Activated CD4-positive, alpha-beta T cell treated with anti-CD3 and anti-CD28 coated beads, Interleukin-2, amount 10 ng/mL, durations not matched to agents 24 days and 14 days (primary cell): ENCODE measurements at regions not wholly inside any gene's neighbourhood (a gene's known extent, or its start where the extent isn't known, plus 50 kb on each side); places are given as distances from the start of the nearest gene placed in this dataset.
A peak's percentile ranks its signal among the peaks of the same experiment; 100 is the strongest.
"Not testable (repeated sequence)": the region's sequence is repeated elsewhere in the genome, so short reads cannot be mapped to it uniquely, and the experiment has no call there.

Experiments used
- DNase-seq: peaks from one replicate; pipeline ENCODE4 v3.0.0; 2022
- H3K27ac Mint-ChIP-seq: one replicate; pipeline ENCODE4 v1.8.0; 2022; ENCODE audit warnings: mild to moderate bottlenecking, mixed read lengths
- H3K27me3 Mint-ChIP-seq: one replicate; pipeline ENCODE4 v1.8.0; 2022; ENCODE audit warnings: mixed read lengths
- H3K36me3 Mint-ChIP-seq: one replicate; pipeline ENCODE4 v1.8.0; 2022; ENCODE audit warnings: low read depth, mild to moderate bottlenecking, mixed read lengths
- H3K4me1 Mint-ChIP-seq: one replicate; pipeline ENCODE4 v1.8.0; 2021; ENCODE audit warnings: mixed read lengths
- H3K4me3 Mint-ChIP-seq: one replicate; pipeline ENCODE4 v1.8.0; 2022; ENCODE audit warnings: mild to moderate bottlenecking, moderate library complexity, mixed read lengths
- H3K9me3 Mint-ChIP-seq: one replicate; pipeline ENCODE4 v1.8.0; 2021; ENCODE audit warnings: mixed read lengths
- intact Hi-C: fragments of 100-400 bp; cut with micrococcal nuclease; formaldehyde crosslinking; loops from one replicate; pipeline ENCODE4 v1.15.1; 2023

DNA sequence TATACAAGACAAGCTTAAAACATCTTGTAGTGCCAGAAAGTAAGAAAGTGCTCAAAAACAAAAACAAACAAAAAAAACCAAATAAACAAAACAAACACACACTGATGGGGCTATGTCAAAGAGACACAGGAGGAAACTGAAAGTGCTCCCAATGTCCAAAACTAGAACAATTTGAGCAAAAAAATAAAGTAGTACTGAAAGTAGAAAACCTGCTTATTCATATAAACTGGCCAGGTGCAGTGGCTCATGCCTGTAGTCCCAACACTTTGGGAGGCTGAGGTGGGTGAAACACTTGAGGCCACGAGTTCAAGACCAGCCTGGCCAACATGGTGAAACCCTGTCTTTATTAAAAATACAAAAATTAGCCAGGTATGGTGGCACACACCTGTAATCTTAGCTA is 129.9 kb downstream of the GLUL start:
- no peak for DNase-seq
- no peaks in the 10 kb centered on the region for H3K36me3 Mint-ChIP-seq
- H3K4me3 Mint-ChIP-seq: no peak overlapping the region
- H3K9me3 Mint-ChIP-seq: peaks cover 3% of the 10 kb centered on the region
- H3K4me1 Mint-ChIP-seq: peaks cover 14% of the 10 kb centered on the region
- no peak overlapping the region for H3K27ac Mint-ChIP-seq
- no peaks in the 10 kb centered on the region for H3K27me3 Mint-ChIP-seq
- intact Hi-C loops: no loop called here

DNA sequence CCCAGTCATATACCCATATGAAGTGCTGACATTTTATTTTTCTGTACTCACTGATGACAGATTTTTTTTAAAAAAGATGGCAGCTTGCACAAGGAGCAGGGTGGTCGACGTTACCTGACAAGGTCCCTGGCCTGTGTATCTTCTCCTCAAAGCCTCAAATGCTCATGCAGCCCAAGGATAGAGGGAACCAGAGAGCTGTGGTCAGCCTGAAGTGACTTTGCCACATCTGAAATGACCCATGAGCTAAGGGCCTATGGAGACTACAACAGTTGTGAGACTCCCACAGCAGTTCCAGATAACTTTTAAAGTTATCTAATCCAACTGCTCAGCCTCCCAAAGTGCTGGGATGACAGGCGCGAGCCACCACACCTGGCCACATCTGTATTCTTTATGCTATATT is 131.1 kb downstream of the GLUL start:
- intact Hi-C loops: no loop called here
- Mint-ChIP-seq H3K27me3 (no peaks in the 10 kb centered on the region), H3K9me3 (peaks cover 3% of the 10 kb centered on the region), H3K36me3 (no peaks in the 10 kb centered on the region), H3K4me3 (no peak overlapping the region), H3K27ac (no peak overlapping the region), H3K4me1 (peaks cover 14% of the 10 kb centered on the region)
- DNase-seq: no peak

DNA sequence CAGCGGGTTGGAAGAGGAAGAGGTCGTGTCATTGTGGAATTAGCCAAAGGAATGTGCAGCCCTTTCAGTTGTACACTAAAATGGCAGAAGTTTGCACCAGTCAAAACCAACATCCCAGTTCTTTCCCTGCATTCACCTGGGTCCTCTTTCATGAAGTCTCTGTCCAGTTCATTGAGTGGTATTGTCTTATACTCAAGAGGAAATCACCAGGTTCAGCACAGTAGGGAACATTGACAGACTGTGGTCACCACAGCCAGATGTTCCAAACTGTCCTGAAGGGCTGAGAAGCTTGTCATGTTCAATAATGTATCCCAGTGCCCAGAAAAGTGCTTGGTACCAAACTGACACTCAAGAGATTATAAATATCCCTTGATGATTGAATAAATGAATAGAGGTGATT is 131.6 kb downstream of the GLUL start:
- no peaks in the 10 kb centered on the region for H3K36me3 Mint-ChIP-seq
- intact Hi-C loops: loop anchor here (5.0 kb wide), 1 partner anchor 228 kb away; no protein-coding TSS in a partner anchor
- H3K4me1 Mint-ChIP-seq: peaks cover 14% of the 10 kb centered on the region
- H3K27ac Mint-ChIP-seq: peak overlapping the region; percentile 89
- H3K4me3 Mint-ChIP-seq: no peak overlapping the region
- H3K9me3 Mint-ChIP-seq: peaks cover 3% of the 10 kb centered on the region
- no peak for DNase-seq
- no peaks in the 10 kb centered on the region for H3K27me3 Mint-ChIP-seq

DNA sequence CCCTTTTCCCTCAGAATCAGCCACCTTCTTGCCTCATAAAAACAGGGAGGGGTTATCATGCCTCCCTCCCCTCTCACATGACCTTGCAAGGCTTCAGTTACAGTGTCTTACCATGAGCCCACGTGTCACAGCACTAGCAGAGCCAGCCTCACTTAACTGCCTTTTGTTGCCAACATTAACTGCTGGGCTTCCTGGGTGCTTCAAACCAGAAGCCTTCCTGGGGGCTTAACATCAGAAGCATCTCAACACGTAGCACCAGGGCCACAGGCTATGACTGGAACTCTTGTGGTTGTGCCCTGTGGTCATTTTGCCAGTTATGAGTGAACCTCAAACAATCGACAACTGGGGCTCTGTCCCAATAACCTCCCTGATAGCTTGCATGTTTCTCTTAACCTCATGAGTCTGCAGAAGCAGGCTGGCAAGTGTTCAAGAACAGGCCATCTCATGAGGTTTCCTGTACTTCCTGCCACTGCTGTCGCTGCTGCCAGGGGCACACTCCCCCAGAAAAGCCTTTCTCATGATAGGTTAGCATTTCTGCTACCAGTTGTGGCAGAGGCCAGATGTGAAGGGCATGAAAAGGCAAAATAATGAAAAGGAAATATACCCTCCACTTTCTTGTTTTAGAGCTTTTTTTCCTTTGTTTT is 132.2 kb downstream of the GLUL start:
- no peaks in the 10 kb centered on the region for H3K36me3 Mint-ChIP-seq
- H3K27ac Mint-ChIP-seq: peak overlapping the region; percentile 89
- H3K27me3 Mint-ChIP-seq: no peaks in the 10 kb centered on the region
- peaks cover 3% of the 10 kb centered on the region for H3K9me3 Mint-ChIP-seq
- peak overlapping the region; percentile 7 for H3K4me3 Mint-ChIP-seq
- DNase-seq: peak; percentile 82
- peaks cover 14% of the 10 kb centered on the region for H3K4me1 Mint-ChIP-seq
- intact Hi-C loops: loop anchor here (5.0 kb wide), 1 partner anchor 227 kb away; no protein-coding TSS in a partner anchor

GRCh38 chr1:182257369-182258063 is 134.1 kb downstream of the GLUL start:
- Mint-ChIP-seq H3K36me3 (no peaks in the 10 kb centered on the region), H3K27ac (no peak overlapping the region), H3K4me1 (peaks cover 14% of the 10 kb centered on the region), H3K4me3 (no peak overlapping the region), H3K27me3 (no peaks in the 10 kb centered on the region), H3K9me3 (peaks cover 3% of the 10 kb centered on the region)
- DNase-seq: no peak
- intact Hi-C loops: loop anchor here (5.0 kb wide), 1 partner anchor 225 kb away; no protein-coding TSS in a partner anchor

DNA sequence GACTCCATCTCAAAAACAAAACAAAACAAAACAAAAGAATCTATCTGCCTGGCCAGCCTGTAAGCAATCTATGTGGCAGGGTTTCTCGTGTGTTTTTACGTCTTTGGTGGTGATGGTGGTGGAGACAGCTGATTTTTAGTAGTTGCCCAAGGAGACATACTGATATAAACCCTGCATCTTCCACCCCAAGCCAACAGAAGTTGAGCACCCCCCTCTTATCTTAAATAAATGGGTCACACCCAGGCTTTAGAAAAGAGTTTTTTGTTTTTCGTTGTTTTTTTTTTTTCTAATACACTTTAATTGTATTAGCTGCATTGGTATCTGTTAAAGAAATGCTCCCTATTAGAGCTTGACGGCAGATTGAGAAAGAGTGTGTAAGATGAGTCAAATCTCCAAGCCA is 134.7 kb downstream of the GLUL start:
- Mint-ChIP-seq H3K27ac (no peak overlapping the region), H3K36me3 (no peaks in the 10 kb centered on the region), H3K9me3 (peaks cover 3% of the 10 kb centered on the region), H3K4me1 (peaks cover 14% of the 10 kb centered on the region), H3K27me3 (no peaks in the 10 kb centered on the region), H3K4me3 (no peak overlapping the region)
- DNase-seq: no peak
- intact Hi-C loops: loop anchor here (5.0 kb wide), 1 partner anchor 225 kb away; no protein-coding TSS in a partner anchor

DNA sequence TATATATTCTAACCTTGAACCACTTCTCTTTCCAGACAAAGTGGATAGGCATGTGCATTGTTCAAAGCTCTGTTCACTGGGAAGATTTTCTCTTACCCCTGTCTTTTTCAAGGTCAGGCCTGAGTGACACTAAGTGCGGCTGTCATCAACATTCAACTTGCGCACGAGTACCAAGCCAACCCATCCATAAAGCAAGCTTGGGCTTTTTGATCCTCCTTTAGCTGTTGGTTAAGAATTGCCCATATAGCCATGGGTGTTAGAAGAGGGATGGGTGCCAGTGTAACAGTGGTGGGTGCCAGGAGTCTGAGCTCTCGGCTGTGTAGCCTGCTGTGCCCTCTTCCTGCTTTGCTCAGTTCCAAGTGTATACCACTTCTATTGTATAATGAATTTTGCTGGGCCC is 136.1 kb downstream of the GLUL start:
- H3K4me3 Mint-ChIP-seq: no peak overlapping the region
- no peaks in the 10 kb centered on the region for H3K9me3 Mint-ChIP-seq
- intact Hi-C loops: loop anchor here (5.0 kb wide), 1 partner anchor 223 kb away; no protein-coding TSS in a partner anchor
- H3K27me3 Mint-ChIP-seq: no peaks in the 10 kb centered on the region
- H3K4me1 Mint-ChIP-seq: peaks cover 11% of the 10 kb centered on the region
- DNase-seq: no peak
- no peaks in the 10 kb centered on the region for H3K36me3 Mint-ChIP-seq
- no peak overlapping the region for H3K27ac Mint-ChIP-seq

DNA sequence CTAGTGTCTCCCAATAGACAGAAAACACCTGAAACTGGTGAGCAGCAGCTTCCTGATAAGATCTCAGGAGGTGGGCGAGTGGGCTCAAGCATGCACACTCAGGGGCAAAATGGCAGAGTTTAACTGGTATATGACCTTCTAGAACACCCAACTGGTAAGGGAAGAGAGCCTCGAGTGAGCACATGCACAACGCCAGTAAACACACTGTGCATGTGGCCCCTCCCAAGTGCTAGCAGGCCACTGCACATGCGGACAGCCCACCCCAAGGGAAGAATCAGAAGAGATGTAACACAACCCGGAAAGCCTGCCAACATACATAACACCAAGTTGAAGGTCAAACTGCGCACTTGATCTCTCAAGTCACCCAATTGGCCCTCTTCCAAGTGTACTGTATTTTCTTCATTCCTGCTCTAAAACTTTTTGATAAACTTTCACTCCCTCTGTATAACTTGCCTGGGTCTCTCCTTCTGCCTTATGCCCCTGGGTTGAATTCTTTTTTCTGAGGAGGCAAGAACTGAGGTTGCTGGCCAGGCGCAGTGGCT is 138.2 kb downstream of the GLUL start:
- intact Hi-C loops: no loop called here
- Mint-ChIP-seq H3K4me1 (peaks cover 8% of the 10 kb centered on the region), H3K9me3 (no peaks in the 10 kb centered on the region), H3K27me3 (no peaks in the 10 kb centered on the region), H3K27ac (no peak overlapping the region), H3K4me3 (no peak overlapping the region), H3K36me3 (no peaks in the 10 kb centered on the region)
- DNase-seq: no peak

DNA sequence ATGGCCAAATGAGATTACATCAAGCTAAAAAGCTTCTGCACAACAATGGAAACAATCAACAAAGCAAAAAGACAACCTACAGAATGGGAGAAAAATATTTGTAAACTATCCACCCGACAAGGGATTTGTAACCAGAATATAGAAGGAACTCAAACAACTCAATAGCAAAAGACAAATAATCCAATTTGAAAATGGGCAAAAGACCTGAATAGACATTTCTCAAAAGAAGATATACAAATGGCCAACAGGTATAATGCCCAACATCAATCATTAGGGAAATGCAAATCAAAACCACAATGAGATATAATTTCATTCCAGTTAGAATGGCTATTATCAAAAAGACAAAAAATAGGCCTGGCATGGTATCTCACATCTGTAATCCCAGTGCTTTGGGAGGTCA is 140.0 kb downstream of the GLUL start:
- no peaks in the 10 kb centered on the region for H3K36me3 Mint-ChIP-seq
- DNase-seq: no peak
- intact Hi-C loops: no loop called here
- H3K9me3 Mint-ChIP-seq: no peaks in the 10 kb centered on the region
- H3K4me3 Mint-ChIP-seq: no peak overlapping the region
- peaks cover 12% of the 10 kb centered on the region for H3K4me1 Mint-ChIP-seq
- H3K27me3 Mint-ChIP-seq: no peaks in the 10 kb centered on the region
- no peak overlapping the region for H3K27ac Mint-ChIP-seq

DNA sequence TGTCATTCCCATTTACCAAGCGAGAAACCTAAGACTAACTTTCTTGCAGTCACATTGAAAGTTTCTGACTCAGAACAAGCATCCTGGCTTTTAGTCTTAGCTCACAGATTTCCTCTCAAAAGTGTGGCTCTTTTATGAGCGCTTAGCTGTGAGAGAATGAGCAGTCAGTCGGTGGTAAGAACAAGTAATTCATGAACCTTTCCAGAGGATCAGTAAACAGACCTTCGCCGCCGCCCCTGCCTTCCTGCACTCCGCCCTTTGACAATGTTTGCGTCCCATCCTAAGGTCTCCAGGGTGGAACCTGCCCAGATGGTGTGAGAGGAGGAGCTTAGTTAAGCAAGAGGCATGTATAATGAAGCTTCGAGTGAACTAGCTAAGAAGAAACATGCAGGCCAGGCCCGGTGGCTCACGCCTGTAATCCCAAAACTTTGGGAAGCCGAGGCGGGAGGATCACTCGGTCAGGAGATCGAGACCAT is 142.4 kb downstream of the GLUL start:
- Mint-ChIP-seq H3K27me3 (no peaks in the 10 kb centered on the region), H3K36me3 (no peaks in the 10 kb centered on the region), H3K4me3 (no peak overlapping the region), H3K9me3 (no peaks in the 10 kb centered on the region), H3K4me1 (peaks cover 14% of the 10 kb centered on the region), H3K27ac (peak overlapping the region; percentile 80)
- DNase-seq: peak; percentile 79
- intact Hi-C loops: loop anchor here (1.0 to 10.0 kb wide), 6 partner anchors 53 to 466 kb away; partner anchors contain the start of gene GLUL

DNA sequence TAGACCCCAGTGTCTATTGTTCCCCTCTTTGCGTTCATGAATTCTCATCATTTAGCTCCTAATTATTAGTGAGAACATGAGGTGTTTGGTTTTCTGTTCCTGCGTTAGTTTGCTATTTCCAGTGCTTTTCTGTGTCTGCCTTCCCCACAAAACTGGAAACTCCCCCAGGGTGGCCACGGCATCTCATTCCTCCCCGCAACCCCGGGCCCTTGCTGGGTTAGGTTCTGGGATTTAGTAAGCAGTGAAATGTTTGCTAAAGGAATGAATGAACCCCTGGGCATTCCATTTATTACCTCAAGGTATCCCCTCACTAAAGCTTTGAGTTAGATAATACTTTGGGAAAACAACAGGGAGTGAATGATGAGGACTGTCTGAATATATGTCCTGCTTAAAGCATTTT is 142.9 kb downstream of the GLUL start:
- no peaks in the 10 kb centered on the region for H3K9me3 Mint-ChIP-seq
- no peaks in the 10 kb centered on the region for H3K27me3 Mint-ChIP-seq
- peak; percentile 65 for DNase-seq
- peaks cover 14% of the 10 kb centered on the region for H3K4me1 Mint-ChIP-seq
- intact Hi-C loops: loop anchor here (1.0 to 10.0 kb wide), 6 partner anchors 54 to 466 kb away; partner anchors contain the start of gene GLUL
- peak overlapping the region; percentile 45 for H3K4me3 Mint-ChIP-seq
- H3K36me3 Mint-ChIP-seq: no peaks in the 10 kb centered on the region
- H3K27ac Mint-ChIP-seq: peak overlapping the region; percentile 80

GRCh38 chr1:182247813-182248212 is 143.8 kb downstream of the GLUL start:
- H3K27me3 Mint-ChIP-seq, DNase-seq, H3K4me3 Mint-ChIP-seq, H3K27ac Mint-ChIP-seq, H3K9me3 Mint-ChIP-seq, H3K36me3 Mint-ChIP-seq: not testable (repeated sequence)
- intact Hi-C loops: loop anchor here (2.0 to 10.0 kb wide), 4 partner anchors 99 to 467 kb away; no protein-coding TSS in a partner anchor
- peaks cover 14% of the 10 kb centered on the region for H3K4me1 Mint-ChIP-seq

DNA sequence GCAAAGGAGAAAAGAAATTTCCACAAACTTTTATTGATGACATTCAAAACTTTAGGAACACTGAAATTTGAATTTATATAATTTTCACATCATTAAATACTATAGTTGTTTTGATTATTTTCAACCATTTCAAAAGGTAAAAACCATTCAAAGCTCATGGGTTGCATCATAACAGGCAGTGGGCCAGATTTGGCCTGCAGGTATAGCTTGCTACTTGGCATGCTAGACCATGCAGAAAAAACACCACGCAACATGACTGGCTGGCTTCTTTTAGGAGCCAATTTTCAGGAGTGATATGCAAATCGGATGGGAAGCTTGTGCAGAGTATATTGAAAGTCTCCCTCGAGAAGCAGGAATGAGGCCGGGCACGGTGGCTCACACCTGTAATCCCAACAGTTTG is 144.8 kb downstream of the GLUL start:
- peaks cover 14% of the 10 kb centered on the region for H3K4me1 Mint-ChIP-seq
- no peak overlapping the region for H3K4me3 Mint-ChIP-seq
- H3K27me3 Mint-ChIP-seq: peaks cover 3% of the 10 kb centered on the region
- intact Hi-C loops: loop anchor here (5.0 to 10.0 kb wide), 3 partner anchors 159 to 468 kb away; no protein-coding TSS in a partner anchor
- DNase-seq: no peak
- H3K9me3 Mint-ChIP-seq: no peaks in the 10 kb centered on the region
- no peak overlapping the region for H3K27ac Mint-ChIP-seq
- H3K36me3 Mint-ChIP-seq: no peaks in the 10 kb centered on the region

DNA sequence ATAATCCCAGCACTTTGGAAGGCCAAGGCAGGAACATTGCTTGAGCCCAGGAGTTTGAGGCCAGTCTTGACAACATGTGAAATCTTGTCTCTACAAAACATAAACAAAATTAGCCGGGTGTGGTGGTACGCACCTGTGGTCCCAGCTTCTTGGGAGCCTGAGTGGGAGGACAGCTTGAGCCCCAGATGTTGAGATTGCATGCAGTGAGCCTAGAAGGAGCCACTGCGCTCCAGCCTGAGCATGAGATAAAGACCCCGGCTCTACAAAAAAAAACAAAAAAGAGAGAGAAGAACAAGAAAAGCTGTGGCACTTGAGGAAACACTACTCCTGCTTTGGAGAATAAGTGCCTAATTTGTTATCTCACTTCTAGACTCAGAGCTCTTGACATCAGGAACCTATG is 146.6 kb downstream of the GLUL start:
- peaks cover 14% of the 10 kb centered on the region for H3K4me1 Mint-ChIP-seq
- H3K27me3 Mint-ChIP-seq: peaks cover 3% of the 10 kb centered on the region
- no peaks in the 10 kb centered on the region for H3K36me3 Mint-ChIP-seq
- H3K9me3 Mint-ChIP-seq: no peaks in the 10 kb centered on the region
- no peak overlapping the region for H3K4me3 Mint-ChIP-seq
- no peak overlapping the region for H3K27ac Mint-ChIP-seq
- no peak for DNase-seq
- intact Hi-C loops: loop anchor here (5.0 to 10.0 kb wide), 3 partner anchors 158 to 470 kb away; no protein-coding TSS in a partner anchor
